CD4-positive, alpha-beta T cell (primary cell): ENCODE measurements at regions not wholly inside any gene's neighbourhood (a gene's known extent, or its start where the extent isn't known, plus 50 kb on each side); places are given as distances from the start of the nearest gene placed in this dataset.

Experiments used
- ATAC-seq: fragments of 200-7000 bp; cut with Tn5 transposase; one replicate; pipeline ENCODE4 v1.10.0; 2022; ENCODE audit warnings: mild to moderate bottlenecking; ENCODE audit not compliant: poor library complexity
- CTCF ChIA-PET: fragments of 350-600 bp; sonication (Branson Sonifier 250); formaldehyde crosslinking; loops from one replicate; lab custom pipeline; 2021; ENCODE audit warnings: antibody characterized with exemption, inconsistent platforms; lab: Charles Lee
- POLR2A ChIA-PET: fragments of 350-600 bp; sonication (Branson Sonifier 250); formaldehyde crosslinking; loops from one replicate; lab custom pipeline; 2021; ENCODE audit warnings: antibody characterized with exemption, inconsistent platforms; lab: Charles Lee
- DNase-seq, 14 experiments: peaks; one replicate each; pipeline ENCODE4 v3.0.0-alpha.2; 2013 to 2020; ENCODE audit warnings: mixed read lengths in 2 of 14
- H3K27ac ChIP-seq, 2 donors: one replicate each; pipeline versions ENCODE4 v1.5.1 to v1.7.0; 2013; ENCODE audit warnings: low read length in 2 of 2, low read depth in 1 of 2, mild to moderate bottlenecking in 1 of 2
- H3K27me3 ChIP-seq, 2 experiments: 1 replicate in 1 of 2; 2 replicates in 1 of 2; pipeline versions ENCODE4 v1.6.1 to v1.7.0; 2013; ENCODE audit warnings: low read length in 2 of 2, control low read depth in 1 of 2, mild to moderate bottlenecking in 1 of 2, moderate library complexity in 1 of 2; ENCODE audit not compliant: insufficient read depth in 2 of 2, control insufficient read depth in 1 of 2
- H3K36me3 ChIP-seq: one replicate; pipeline ENCODE4 v1.6.1; 2013; ENCODE audit warnings: low read length, control low read depth; ENCODE audit not compliant: insufficient read depth
- H3K4me1 ChIP-seq: one replicate; pipeline ENCODE4 v1.6.1; 2013; ENCODE audit warnings: low read length, control low read depth; ENCODE audit not compliant: insufficient read depth
- H3K4me3 ChIP-seq: one replicate; pipeline ENCODE4 v1.5.1; 2013; ENCODE audit warnings: mild to moderate bottlenecking, low read length, moderate library complexity
- H3K9me3 ChIP-seq, 2 experiments: 1 replicate in 1 of 2; 2 replicates in 1 of 2; pipeline versions ENCODE4 v1.6.1 to v1.7.0; 2013; ENCODE audit warnings: low read length in 2 of 2, mild to moderate bottlenecking in 2 of 2, control low read depth in 1 of 2, moderate library complexity in 1 of 2; ENCODE audit not compliant: control insufficient read depth in 1 of 2, insufficient read depth in 1 of 2
- H3K27ac Mint-ChIP-seq: one replicate; pipeline ENCODE4 v1.8.0; 2020; ENCODE audit warnings: mixed read lengths
- H3K27me3 Mint-ChIP-seq: one replicate; pipeline ENCODE4 v1.8.0; 2021; ENCODE audit warnings: mixed read lengths
- H3K36me3 Mint-ChIP-seq: one replicate; pipeline ENCODE4 v1.8.0; 2021; ENCODE audit warnings: low read depth, mixed read lengths
- H3K4me1 Mint-ChIP-seq: one replicate; pipeline ENCODE4 v1.8.0; 2021; ENCODE audit warnings: low read depth, mixed read lengths
- H3K4me3 Mint-ChIP-seq: one replicate; pipeline ENCODE4 v1.8.0; 2020; ENCODE audit warnings: mild to moderate bottlenecking, mixed read lengths
- H3K9me3 Mint-ChIP-seq: one replicate; pipeline ENCODE4 v1.8.0; 2020; ENCODE audit warnings: mixed read lengths
- intact Hi-C, 2 experiments: fragments of 100-400 bp; cut with DNase I in 1 of 2; cut with micrococcal nuclease in 1 of 2; formaldehyde crosslinking; loops; one replicate each; pipeline versions ENCODE4 v1.15.1 to v1.9.0; 2023 to 2025; cut with DNase I, micrococcal nuclease
- TF ChIP-seq, protein P1 (sequence below): fragments of 200-600 bp; IDR thresholded peaks from one replicate; pipeline ENCODE4 v1.8.0; 2022; ENCODE audit warnings: antibody characterized with exemption, mild to moderate bottlenecking

DNA sequence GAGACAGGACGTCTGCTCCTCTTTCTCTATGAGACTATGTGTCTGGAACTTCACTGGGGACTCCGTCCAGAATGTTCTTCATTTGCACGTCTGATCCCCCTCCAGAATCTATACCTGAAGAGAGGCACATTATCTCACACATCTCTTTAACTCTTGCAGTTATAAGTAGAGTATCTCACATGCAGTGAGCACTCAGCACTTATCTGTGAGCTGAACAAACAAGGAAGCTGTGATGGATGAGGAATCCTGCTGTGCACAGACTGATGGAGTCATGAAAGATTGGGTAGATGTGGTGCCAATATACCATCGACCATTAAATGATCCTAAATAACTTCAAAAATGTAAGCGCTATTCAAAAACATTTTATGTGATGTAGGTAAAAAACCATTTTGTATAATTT is 888.3 kb upstream of the CELF4 start:
- intact Hi-C loops: no loop called here
- no peaks in the 10 kb centered on the region for H3K36me3 Mint-ChIP-seq
- Histone ChIP-seq H3K27me3 (no peaks in the 10 kb centered on the region), H3K4me3 (no peak overlapping the region), H3K9me3 (peaks cover 0 to 3% of the 10 kb centered on the region in 2 experiments), H3K4me1 (no peaks in the 10 kb centered on the region), H3K27ac (no peak overlapping the region), H3K36me3 (no peaks in the 10 kb centered on the region)
- peaks cover 2% of the 10 kb centered on the region for H3K9me3 Mint-ChIP-seq
- no peaks in the 10 kb centered on the region for H3K27me3 Mint-ChIP-seq
- no peak overlapping the region for H3K4me3 Mint-ChIP-seq
- no peak for ATAC-seq
- no peak overlapping the region for H3K27ac Mint-ChIP-seq
- POLR2A ChIA-PET: no interaction called here
- CTCF ChIA-PET: no interaction called here
- no peaks in the 10 kb centered on the region for H3K4me1 Mint-ChIP-seq
- TF ChIP-seq, protein P1, sequence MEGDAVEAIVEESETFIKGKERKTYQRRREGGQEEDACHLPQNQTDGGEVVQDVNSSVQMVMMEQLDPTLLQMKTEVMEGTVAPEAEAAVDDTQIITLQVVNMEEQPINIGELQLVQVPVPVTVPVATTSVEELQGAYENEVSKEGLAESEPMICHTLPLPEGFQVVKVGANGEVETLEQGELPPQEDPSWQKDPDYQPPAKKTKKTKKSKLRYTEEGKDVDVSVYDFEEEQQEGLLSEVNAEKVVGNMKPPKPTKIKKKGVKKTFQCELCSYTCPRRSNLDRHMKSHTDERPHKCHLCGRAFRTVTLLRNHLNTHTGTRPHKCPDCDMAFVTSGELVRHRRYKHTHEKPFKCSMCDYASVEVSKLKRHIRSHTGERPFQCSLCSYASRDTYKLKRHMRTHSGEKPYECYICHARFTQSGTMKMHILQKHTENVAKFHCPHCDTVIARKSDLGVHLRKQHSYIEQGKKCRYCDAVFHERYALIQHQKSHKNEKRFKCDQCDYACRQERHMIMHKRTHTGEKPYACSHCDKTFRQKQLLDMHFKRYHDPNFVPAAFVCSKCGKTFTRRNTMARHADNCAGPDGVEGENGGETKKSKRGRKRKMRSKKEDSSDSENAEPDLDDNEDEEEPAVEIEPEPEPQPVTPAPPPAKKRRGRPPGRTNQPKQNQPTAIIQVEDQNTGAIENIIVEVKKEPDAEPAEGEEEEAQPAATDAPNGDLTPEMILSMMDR: no peak
- DNase-seq: no peak

DNA sequence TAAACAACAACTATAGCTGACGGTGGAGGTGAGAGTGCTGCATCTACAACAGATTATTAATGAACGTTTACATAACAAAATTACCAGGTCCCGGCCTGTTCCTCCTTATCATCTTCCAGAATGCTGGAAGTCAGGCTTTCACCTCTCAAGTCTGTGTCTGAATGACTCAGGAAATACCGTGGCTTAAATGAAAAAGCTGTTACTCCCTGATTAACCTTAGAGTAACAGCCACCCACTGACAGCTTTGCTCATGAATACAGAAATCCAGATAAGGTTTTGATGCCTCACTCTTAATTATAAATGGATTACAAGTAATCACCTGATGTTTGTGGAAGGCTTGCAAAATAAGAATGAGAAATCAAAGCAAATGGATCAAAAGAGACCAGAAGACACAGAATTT is 885.3 kb upstream of the CELF4 start:
- no peaks in the 10 kb centered on the region for H3K9me3 Mint-ChIP-seq
- no peaks in the 10 kb centered on the region for H3K27me3 ChIP-seq
- H3K36me3 ChIP-seq: no peaks in the 10 kb centered on the region
- POLR2A ChIA-PET: no interaction called here
- H3K4me1 ChIP-seq: no peaks in the 10 kb centered on the region
- TF ChIP-seq, protein P1: no peak
- H3K27ac Mint-ChIP-seq: no peak overlapping the region
- no peaks in the 10 kb centered on the region for H3K36me3 Mint-ChIP-seq
- H3K27me3 Mint-ChIP-seq: no peaks in the 10 kb centered on the region
- CTCF ChIA-PET: no interaction called here
- no peak for DNase-seq
- H3K27ac ChIP-seq: no peak overlapping the region
- no peak for ATAC-seq
- intact Hi-C loops: no loop called here
- no peak overlapping the region for H3K4me3 ChIP-seq
- no peak overlapping the region for H3K4me3 Mint-ChIP-seq
- H3K4me1 Mint-ChIP-seq: no peaks in the 10 kb centered on the region
- peaks cover 0 to 3% of the 10 kb centered on the region in 2 experiments for H3K9me3 ChIP-seq

DNA sequence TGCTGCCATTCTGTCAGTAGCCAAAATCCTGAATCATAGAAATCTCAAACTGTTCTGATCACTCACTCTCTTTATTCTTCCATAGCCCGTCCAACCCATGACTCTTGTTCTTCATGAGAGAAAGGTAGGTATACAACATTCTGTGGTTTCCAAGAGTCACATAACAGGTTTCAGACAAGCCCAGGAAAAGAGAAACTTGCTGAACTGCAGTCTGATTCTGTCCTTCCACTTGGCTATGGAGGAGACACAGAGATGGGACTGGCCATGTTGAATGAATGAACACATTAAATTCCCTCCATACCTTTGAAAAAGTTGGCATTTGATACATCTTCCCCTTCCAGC is 880.2 kb upstream of the CELF4 start:
- Mint-ChIP-seq H3K27me3 (no peaks in the 10 kb centered on the region), H3K4me3 (no peak overlapping the region), H3K27ac (no peak overlapping the region), H3K9me3 (no peaks in the 10 kb centered on the region), H3K4me1 (no peaks in the 10 kb centered on the region), H3K36me3 (no peaks in the 10 kb centered on the region)
- H3K9me3 ChIP-seq: no peaks in the 10 kb centered on the region
- no peak for DNase-seq
- no peaks in the 10 kb centered on the region for H3K4me1 ChIP-seq
- ChIA-PET CTCF (no interaction called here), POLR2A (no interaction called here)
- ATAC-seq: no peak
- no peak overlapping the region for H3K27ac ChIP-seq
- intact Hi-C loops: loop anchor here in 1 of 2 experiments (5.0 kb wide), 1 partner anchor 987 kb away; no protein-coding TSS in a partner anchor
- TF ChIP-seq, protein P1: no peak
- no peaks in the 10 kb centered on the region for H3K27me3 ChIP-seq
- H3K4me3 ChIP-seq: no peak overlapping the region
- H3K36me3 ChIP-seq: no peaks in the 10 kb centered on the region
